ENCODE measurements at regions not wholly inside any gene's neighbourhood (a gene's known extent, or its start where the extent isn't known, plus 50 kb on each side); places are given as distances from the start of the nearest gene placed in this dataset.
"Not testable (repeated sequence)": the region's sequence is repeated elsewhere in the genome, so short reads cannot be mapped to it uniquely, and the experiment has no call there.

- DNase-seq, result not testable (repeated sequence)
Measured at GRCh38 chr16:80243303-80243702, 297.5 kb upstream of the DYNLRB2 start.

DNA sequence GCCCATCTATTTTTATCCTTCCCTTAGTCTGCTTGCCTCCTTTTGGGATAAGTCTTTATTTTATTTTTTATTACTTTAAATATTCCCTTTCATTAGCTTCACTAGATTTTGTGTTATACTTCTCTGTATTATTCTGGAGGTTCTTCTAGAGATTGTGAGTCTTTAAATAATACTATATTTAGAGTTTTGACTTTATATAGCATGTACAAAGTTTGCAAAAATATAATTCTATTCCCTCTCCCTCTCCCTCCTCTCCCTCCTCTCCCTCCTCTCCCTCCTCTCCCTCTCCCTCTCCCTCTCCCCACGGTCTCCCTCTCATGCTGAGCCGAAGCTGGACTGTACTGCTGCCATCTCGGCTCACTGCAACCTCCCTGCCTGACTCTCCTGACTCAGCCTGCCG, 298.5 kb upstream of the DYNLRB2 start:
- DNase-seq, result not testable (repeated sequence)

DNA sequence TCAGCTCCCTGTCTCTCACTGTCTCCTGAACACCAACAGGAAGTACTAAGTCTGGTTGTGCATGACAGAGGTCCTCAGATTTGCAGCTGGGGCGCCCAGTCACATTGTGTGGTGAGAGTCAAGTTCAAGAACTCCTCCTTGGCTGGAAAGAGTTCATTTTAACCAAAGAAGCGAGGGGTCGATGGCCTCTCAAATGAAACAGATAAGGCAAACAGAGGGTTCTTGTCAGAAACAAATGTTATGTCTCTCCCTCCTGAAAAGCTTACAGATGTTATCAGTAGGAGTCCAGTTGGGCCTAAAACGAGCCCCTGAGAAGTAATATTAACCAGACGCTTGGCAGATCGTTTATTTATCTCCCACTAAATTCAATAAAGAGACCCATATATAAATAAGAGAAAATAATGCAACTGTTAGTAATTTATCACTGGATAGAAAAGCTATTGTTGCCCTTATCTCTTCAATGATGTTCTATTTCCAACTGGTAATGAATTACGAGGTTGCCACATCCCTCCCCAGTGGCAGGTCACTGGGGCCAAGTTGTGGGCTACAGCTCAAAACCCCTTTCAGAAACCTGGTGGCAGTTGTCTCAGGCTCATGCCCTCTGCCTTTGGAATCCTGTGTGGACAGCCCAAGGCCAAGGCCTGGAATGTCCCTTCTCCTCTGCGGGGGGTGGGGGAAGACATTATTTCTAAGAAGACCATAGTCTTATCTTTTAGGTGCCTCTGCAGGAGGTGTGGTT, 307.5 kb upstream of the DYNLRB2 start:
- no peak for DNase-seq

- DNase-seq, result no peak
Measured at GRCh38 chr16:80231888-80232287, 308.9 kb upstream of the DYNLRB2 start.

- no peak for DNase-seq
Measured at GRCh38 chr16:80231121-80231520, 309.7 kb upstream of the DYNLRB2 start.

- DNase-seq, result no peak
Measured at GRCh38 chr16:80230328-80231120, 310.3 kb upstream of the DYNLRB2 start.

GRCh38 chr16:80226499-80226898, 314.3 kb upstream of the DYNLRB2 start:
- no peak for DNase-seq

DNA sequence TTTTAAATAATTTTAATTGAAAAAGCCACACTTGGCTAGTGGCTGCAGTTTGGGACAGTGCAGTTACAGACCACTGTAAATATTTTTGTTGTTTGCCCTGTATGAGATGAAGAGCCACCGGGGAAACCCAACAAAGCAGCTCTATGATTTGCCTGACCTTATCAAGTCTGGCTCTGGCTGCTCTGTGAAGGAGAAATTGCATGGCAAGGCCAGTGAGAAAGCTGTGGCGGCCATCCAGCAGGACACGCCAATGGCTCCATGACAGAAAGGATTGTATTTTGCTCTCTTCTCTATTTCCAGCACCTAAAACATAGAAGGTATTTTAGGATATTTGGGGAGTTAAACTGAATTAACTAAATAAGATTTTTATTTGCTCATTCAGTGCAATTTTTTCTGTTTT, 330.0 kb upstream of the DYNLRB2 start:
- DNase-seq, result no peak

DNA sequence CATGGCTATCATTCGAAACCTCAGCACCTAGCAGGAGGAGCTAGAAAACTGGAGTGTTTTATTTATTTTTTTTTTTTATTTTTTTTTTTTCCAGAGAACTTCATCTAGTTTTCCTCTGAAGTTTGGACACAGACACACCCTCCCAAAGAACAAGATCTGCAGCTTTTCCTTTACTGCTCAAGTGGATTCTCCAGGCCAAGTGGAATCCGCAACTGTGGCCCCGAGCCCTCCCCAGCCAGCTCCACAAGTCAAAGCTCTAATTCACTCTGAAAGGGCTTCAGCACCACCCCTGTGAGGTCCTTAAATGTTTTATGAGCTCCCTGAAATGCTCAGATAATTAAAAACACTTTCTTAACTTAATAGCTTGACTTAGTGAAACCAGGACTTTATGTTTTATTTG, 332.1 kb upstream of the DYNLRB2 start:
- DNase-seq, result no peak

GRCh38 chr16:80208015-80208414, 332.8 kb upstream of the DYNLRB2 start:
- DNase-seq, result no peak

GRCh38 chr16:80203821-80204220, 337.0 kb upstream of the DYNLRB2 start:
- DNase-seq, result no peak

- no peak for DNase-seq
Measured at GRCh38 chr16:80202831-80203413, 337.9 kb upstream of the DYNLRB2 start.

DNA sequence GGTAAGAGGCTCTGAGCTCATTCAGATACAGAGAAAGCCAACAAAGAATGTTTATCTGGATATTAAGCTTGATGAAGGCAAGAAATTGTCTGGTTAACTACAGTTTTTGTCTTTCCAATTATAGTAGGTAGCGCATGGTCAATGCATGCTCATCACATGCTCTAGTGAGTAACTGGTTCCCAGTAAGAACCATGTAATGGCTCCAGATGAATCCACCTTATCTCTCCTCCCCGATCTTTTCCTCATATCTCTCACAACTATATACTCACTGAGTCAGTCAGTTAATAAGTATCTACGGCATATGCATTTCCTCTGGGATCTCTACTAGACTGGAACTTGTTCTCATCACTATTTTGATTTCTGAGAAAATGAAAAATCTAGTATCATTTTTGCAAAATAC, 340.7 kb upstream of the DYNLRB2 start:
- DNase-seq, result no peak

DNA sequence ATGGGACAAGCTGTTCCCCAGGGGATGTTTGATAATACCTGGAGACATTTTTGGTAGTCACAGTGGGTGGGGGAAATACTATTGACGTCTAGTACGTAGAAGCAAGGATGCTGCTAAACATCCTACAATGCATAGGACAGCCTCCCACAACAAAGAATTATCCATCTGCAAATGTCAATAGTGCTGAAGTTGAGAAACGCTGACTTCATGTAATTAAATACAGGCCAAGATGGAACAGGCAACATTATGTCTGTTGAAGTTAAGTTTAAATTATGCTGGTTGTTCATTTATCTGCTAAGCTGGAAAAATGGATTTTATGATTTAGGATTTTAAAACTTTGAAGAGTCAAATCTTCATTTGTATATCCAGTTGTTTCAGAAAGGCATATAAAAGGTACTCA, 341.2 kb upstream of the DYNLRB2 start:
- DNase-seq, result no peak

DNA sequence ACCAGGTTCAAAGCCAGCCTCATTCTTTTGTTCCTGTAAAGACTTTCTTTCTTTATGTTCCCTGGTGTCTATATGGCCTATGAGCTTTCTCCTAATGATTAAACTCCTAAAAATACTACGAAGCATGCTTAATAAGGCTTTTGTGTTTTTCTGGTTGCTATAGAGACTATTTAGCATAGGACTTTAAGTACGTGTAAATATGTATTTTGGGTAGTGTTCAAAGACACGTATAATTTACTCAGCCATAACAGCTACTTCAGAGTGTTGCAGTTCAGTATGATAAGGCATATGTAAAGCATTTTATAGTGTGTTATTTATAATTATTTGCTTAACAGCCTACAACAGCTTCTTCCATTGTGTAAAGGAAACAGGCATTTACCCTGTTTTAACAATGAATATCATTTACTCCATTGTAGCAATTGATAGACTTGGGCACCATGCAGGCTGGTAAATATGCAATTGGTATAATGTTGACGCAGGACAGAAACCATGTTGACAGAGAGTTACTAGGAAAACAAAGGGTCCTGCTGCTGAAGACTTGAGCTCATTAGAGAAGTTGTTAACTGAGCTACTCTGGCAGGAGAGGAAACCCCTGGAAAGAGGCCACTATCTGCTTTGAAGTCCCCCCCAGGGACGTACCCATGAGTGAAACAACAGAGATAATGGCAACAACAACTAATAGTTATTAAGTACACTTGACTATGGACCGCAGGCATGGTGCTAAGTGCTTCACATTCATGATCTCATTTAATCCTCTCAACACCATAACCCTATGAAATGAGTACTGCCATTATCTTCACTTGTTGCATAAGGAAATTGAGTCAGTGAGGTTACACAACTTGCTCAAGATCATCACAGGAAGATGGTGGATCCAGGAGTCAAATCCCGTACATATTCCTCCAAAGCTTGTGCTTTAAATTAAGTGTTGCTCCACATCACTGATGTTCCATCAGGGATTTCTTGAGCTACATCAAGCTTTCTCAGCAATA, 342.2 kb upstream of the DYNLRB2 start:
- DNase-seq, result no peak

- no peak for DNase-seq
Measured at GRCh38 chr16:80197741-80198201, 343.0 kb upstream of the DYNLRB2 start.

GRCh38 chr16:80191928-80192327, 348.9 kb upstream of the DYNLRB2 start:
- no peak for DNase-seq

DNA sequence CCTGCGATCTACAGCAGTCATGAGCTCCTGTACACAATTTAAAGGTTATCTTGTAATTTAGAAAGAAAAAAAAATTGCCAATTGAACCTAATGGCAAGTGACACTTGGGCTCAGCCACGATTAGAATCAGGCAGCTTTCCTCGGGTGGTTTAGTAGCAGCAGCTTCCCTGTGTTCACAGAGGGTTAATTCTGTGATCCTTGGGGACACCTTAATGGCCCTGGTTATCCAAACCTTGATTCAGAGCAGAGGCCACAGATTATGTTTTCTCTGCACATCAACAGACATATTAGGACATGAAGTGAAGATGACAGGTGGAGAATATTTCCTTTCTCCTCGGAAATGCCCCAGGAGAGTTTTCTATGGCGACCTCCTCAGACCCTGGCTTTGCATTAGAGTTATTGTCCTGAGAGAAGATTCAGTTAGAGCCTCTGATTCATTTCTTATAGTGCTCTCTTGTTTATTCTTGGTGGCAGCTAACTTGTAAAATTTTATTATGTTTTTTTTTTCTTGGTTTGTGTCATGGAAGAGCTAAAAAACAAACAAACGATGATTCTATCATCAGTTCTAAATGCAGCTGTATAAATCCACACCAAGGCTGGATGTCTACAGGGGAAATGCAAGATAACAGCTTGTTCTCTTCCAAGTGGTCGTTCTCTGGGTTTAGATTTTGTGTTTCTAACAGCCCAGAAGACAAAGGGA, 351.2 kb upstream of the DYNLRB2 start:
- no peak for DNase-seq

- no peak for DNase-seq
Measured at GRCh38 chr16:80176114-80176513, 364.7 kb upstream of the DYNLRB2 start.

- DNase-seq, result no peak
Measured at GRCh38 chr16:80175011-80175410, 365.8 kb upstream of the DYNLRB2 start.

DNA sequence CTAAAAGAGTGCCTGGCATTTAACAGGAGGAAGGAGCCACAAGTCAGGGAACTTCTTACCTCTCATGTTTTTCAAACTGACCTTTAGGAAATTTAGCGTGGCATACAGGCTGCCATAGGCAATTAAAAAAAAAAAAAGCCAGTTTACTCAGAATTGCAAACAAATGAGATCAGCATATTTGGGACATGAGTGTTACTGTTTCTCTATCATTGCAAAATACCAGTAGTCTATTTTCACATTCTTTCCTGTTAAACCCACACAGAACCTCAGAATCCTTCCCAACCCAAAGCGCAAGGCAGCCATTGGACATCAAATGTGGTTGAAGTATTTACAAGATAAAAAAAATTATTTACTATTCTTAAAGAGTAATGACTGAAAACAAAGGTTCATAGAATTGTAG, 366.4 kb upstream of the DYNLRB2 start:
- no peak for DNase-seq

- no peak for DNase-seq
Measured at GRCh38 chr16:80171746-80172145, 369.0 kb upstream of the DYNLRB2 start.
